Heart left ventricle (tissue), 16 donors: ENCODE measurements at regions not wholly inside any gene's neighbourhood (a gene's known extent, or its start where the extent isn't known, plus 50 kb on each side); places are given as distances from the start of the nearest gene placed in this dataset.

Source experiments
- ATAC-seq, 4 donors: fragments of 200-7000 bp; cut with Tn5 transposase; one replicate each; pipeline ENCODE4 v1.9.1; 2020 to 2022; ENCODE audit warnings: moderate library complexity in 4 of 4, mild to moderate bottlenecking in 3 of 4, moderate number of reproducible peaks in 1 of 4
- DNase-seq, 5 donors: peaks; one replicate each; pipeline ENCODE4 v3.0.0-alpha.2; 2020
- H3K27ac ChIP-seq, 12 donors: fragments of 200-600 bp; sonication (generic) in 4 of 12; one replicate each; pipeline versions ENCODE4 v1.5.0 to v1.8.0; 2016 to 2022; ENCODE audit warnings: mild to moderate bottlenecking in 2 of 12
- H3K27me3 ChIP-seq, 9 donors: fragments of 200-600 bp; sonication (generic) in 2 of 9; one replicate each; pipeline versions ENCODE4 v1.5.1 to v1.8.0; 2016 to 2022; ENCODE audit warnings: mild to moderate bottlenecking in 3 of 9
- H3K36me3 ChIP-seq, 9 donors: fragments of 200-600 bp; sonication (generic) in 2 of 9; one replicate each; pipeline versions ENCODE4 v1.5.0 to v1.8.0; 2018 to 2022; ENCODE audit warnings: mild to moderate bottlenecking in 2 of 9
- H3K4me1 ChIP-seq, 12 donors: fragments of 200-600 bp; sonication (generic) in 4 of 12; one replicate each; pipeline versions ENCODE4 v1.5.0 to v1.8.0; 2016 to 2022; ENCODE audit warnings: mild to moderate bottlenecking in 3 of 12
- H3K4me3 ChIP-seq, 12 donors: fragments of 200-600 bp; sonication (generic) in 4 of 12; one replicate each; pipeline versions ENCODE4 v1.5.0 to v1.8.0; 2017 to 2022; ENCODE audit warnings: mild to moderate bottlenecking in 9 of 12, moderate library complexity in 4 of 12
- H3K9me3 ChIP-seq, 12 donors: fragments of 200-600 bp; sonication (generic) in 4 of 12; one replicate each; pipeline versions ENCODE4 v1.5.0 to v1.8.0; 2016 to 2022; ENCODE audit warnings: mild to moderate bottlenecking in 1 of 12
- POLR2A ChIP-seq, 2 donors: fragments of 450-650 bp; IDR thresholded peaks; one replicate each; pipeline ENCODE4 v1.6.1; 2017; ENCODE audit warnings: antibody characterized with exemption in 2 of 2, mild to moderate bottlenecking in 2 of 2, moderate library complexity in 2 of 2
- WGBS, 4 donors: extraction: QIAGEN DNeasy Blood & Tissue Kit in 2 of 4; methylation state at CpG; one replicate each; pipeline versions ENCODE4 v1.1.5 to v1.1.7; 2013 to 2018; 5-methylcytosine and 5-hydroxymethylcytosine counted together
- intact Hi-C, 10 donors: fragments of 100-400 bp; cut with DNase I; formaldehyde crosslinking; loops; one replicate each; pipeline versions ENCODE4 v1.11.1 to v1.14.2; 2022
- TF ChIP-seq, protein P1 (sequence below), 12 donors: fragments of 200-600 bp; sonication (generic) in 4 of 12; IDR thresholded peaks; one replicate each; pipeline versions ENCODE4 v1.5.0 to v1.8.0; 2018 to 2022; ENCODE audit warnings: antibody characterized with exemption in 12 of 12, mild to moderate bottlenecking in 5 of 12
- donor health status: ischemic (EF 13 %, LVEDD 7.1; RV severe dilation, severe dysfunction).
- donor health status: healthy with polysubstance abuse.
- donor health status: DM: no; HTN: yes; CAD: no.
- donor health status: DM: no; HTN: no; CAD: no.
- donor health status: ischemic (EF 25% LVEDD 6.9; RV normal size, moderate dysfunction).
- donor health status: ischemic (EF 25% LVEDD 5.7; RV mildly dilated, moderate dysfunction).
- donor health status: healthy.
- donor health status: DM: yes; HTN: yes; CAD: no.
- donor health status: ischemic (EF 35%, LVEDD 5.7; RV mildly dilated, moderate dysfunction).
- donor health status: nonischemic (EF 11% LVEDD 7.7; RV severe dilation, severe dysfunction).
- donor health status: DM: yes; HTN: yes; CAD: no.
- donor health status: PGD.
- donor health status: ischemic (EF 29% LVEDD 5.4; RV normal size, mild dysfunction).
- donor health status: nonischemic (EF 23%, LVEDD 6.1; RV moderate dilation, normal function).

DNA sequence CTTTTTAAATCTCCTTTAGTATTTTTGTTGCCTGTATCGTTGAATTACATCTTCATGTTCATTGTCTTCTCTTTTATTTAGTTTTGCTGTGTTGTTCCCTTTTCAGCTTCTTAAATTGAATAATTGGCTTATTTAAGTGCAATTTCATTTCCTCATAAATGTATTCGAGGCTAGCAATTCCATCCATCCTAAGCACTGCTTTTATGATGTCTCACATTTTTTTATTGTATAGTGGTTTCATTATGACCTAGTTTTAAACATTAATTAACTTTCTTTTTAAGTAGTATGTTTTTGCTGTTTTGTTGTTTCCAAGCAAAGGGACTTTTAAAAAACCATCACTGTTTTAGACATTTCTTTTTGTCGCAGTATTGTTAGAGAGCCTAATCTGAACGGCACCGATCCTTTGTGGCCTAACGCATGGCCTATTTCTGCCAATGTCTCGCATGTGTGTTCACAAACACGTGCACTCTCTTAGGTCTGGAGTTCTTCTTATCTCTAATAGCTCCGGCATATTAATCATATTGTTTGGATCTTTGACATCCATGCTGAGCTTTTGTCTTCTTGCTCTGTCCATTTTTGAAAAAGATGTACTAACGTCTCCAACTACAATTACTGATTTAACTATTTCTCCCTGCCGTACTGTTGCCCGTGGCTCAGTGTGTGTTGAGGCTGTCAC, 59.6 kb upstream of the ZNF516 start:
- Histone ChIP-seq H3K9me3 (no peaks in the 10 kb centered on the region), H3K4me1 (peaks cover 0 to 24% (median 0%) of the 10 kb centered on the region in 12 donors), H3K27ac (peak overlapping the region in 1 of 12 donors; percentile 85), H3K4me3 (no peak overlapping the region), H3K27me3 (no peaks in the 10 kb centered on the region), H3K36me3 (no peaks in the 10 kb centered on the region)
- intact Hi-C loops = no loop called here
- ATAC-seq = no peak
- DNase-seq = no peak
- WGBS, 4 donors = 79 to 83% (median 80%) methylated on average over 12 of the region's 12 CpGs
- TF ChIP-seq, protein P1, sequence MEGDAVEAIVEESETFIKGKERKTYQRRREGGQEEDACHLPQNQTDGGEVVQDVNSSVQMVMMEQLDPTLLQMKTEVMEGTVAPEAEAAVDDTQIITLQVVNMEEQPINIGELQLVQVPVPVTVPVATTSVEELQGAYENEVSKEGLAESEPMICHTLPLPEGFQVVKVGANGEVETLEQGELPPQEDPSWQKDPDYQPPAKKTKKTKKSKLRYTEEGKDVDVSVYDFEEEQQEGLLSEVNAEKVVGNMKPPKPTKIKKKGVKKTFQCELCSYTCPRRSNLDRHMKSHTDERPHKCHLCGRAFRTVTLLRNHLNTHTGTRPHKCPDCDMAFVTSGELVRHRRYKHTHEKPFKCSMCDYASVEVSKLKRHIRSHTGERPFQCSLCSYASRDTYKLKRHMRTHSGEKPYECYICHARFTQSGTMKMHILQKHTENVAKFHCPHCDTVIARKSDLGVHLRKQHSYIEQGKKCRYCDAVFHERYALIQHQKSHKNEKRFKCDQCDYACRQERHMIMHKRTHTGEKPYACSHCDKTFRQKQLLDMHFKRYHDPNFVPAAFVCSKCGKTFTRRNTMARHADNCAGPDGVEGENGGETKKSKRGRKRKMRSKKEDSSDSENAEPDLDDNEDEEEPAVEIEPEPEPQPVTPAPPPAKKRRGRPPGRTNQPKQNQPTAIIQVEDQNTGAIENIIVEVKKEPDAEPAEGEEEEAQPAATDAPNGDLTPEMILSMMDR (IDR thresholded peaks at IDR 0.05) = no peak
- no peak for TF ChIP-seq POLR2A (IDR thresholded peaks at IDR 0.05)

DNA sequence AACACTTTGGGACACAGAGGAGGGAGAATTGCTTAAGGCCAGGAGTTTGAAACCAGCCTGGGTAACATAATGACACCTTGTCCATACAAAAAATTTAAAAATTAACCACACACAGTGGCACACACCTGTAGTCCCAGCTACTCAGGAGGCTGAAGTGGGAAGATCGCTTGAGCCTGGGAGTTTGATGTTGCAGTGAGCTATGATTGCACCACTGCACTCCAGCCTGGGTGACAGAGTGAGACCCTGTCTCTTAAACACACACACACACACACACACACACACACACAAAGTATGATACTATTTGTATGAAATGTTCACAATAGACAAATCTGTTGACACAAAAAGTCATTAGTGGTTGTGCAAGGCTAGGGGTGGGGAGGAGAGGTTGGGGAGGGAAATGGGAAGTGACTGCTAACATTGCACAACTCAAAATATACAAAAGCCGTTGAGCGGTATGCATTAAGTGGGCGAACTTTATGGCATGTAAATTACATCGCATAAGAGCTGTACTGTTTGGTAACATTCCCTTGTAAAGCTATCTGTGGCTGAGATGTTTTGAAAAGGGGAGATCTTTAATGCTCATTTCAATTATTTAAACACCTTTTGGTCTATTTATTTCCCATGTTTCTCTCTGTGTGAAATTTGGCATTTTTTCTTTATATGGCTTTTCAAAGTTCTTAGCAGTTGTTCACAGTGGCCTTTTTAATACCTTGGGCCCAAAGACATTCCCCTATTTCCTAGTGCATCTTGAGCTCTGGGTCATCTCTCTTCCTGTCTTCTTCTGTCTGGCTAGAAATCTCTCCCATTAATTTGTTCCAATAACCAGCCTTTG, 58.9 kb upstream of the ZNF516 start:
- H3K4me1 ChIP-seq = peaks cover 0 to 24% (median 0%) of the 10 kb centered on the region in 12 donors
- intact Hi-C loops = no loop called here
- no peaks in the 10 kb centered on the region for H3K27me3 ChIP-seq
- no peak overlapping the region for H3K4me3 ChIP-seq
- peak in 1 of 4 donors; percentile 59 for ATAC-seq
- 77 to 85% (median 81%) methylated on average over 5 of the region's 5 CpGs for WGBS, 4 donors
- peak overlapping the region in 1 of 12 donors; percentile 85 for H3K27ac ChIP-seq
- H3K9me3 ChIP-seq = no peaks in the 10 kb centered on the region
- DNase-seq = no peak
- no peaks in the 10 kb centered on the region for H3K36me3 ChIP-seq
- TF ChIP-seq, protein P1 (IDR thresholded peaks at IDR 0.05) = no peak
- no peak for TF ChIP-seq POLR2A (IDR thresholded peaks at IDR 0.05)

DNA sequence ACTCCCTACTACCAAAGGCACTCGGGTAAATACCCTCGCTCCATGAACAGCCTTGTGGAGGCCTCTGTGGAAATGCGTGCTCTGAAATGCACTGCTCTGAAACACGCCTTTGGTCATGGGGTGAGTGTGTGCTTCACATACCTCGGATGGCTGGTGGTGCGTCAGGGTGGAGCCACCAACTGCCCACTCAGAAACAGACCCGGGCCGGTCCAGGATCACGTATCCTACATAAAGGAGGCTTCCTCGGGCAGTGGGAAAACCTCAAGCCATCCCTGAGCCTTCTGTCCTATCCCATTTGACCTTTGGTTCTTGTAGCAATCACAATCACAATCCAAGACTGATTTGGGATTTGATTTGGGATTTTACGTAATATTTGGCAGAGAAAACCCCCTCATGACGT, 53.5 kb upstream of the ZNF516 start:
- 92 to 95% (median 94%) methylated on average over 5 to 12 of the region's 12 CpGs for WGBS, 4 donors
- Histone ChIP-seq H3K9me3 (no peaks in the 10 kb centered on the region), H3K4me3 (no peak overlapping the region), H3K27me3 (no peaks in the 10 kb centered on the region), H3K27ac (no peak overlapping the region), H3K36me3 (no peaks in the 10 kb centered on the region), H3K4me1 (peaks cover 0 to 11% (median 0%) of the 10 kb centered on the region in 12 donors)
- TF ChIP-seq, protein P1 (IDR thresholded peaks at IDR 0.05) = no peak
- TF ChIP-seq POLR2A (IDR thresholded peaks at IDR 0.05) = no peak
- no peak for ATAC-seq
- DNase-seq = no peak
- intact Hi-C loops = no loop called here

DNA sequence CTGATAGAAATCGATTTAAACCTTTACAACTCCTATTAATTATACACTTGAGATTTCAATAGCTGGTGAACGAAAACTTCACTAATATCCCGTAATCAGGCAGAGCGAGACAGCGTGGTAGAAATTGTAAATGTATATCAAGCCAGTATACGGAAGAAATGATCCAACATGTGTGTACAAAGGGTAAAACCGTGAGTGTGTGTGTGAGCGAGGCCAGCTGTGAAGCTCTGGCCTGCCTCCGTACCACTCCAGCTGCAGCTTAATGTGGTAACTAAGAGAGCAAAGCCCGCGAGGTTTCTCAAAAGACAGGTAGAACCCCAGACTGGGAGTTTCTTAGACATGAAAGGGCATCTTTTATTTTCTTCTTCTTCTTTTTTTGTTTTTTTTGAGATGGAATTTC, 52.3 kb upstream of the ZNF516 start:
- Histone ChIP-seq H3K27ac (no peak overlapping the region), H3K9me3 (no peaks in the 10 kb centered on the region), H3K4me1 (peaks cover 0 to 9% (median 0%) of the 10 kb centered on the region in 12 donors), H3K4me3 (no peak overlapping the region), H3K27me3 (peaks cover 0 to 7% (median 0%) of the 10 kb centered on the region in 9 donors), H3K36me3 (no peaks in the 10 kb centered on the region)
- intact Hi-C loops = no loop called here
- no peak for ATAC-seq
- WGBS, 4 donors = 90 to 93% (median 93%) methylated on average over 11 of the region's 11 CpGs
- TF ChIP-seq, protein P1 (IDR thresholded peaks at IDR 0.05) = no peak
- no peak for TF ChIP-seq POLR2A (IDR thresholded peaks at IDR 0.05)
- DNase-seq = no peak
